Hepatocyte (in vitro differentiated cells): ENCODE measurements at regions not wholly inside any gene's neighbourhood (a gene's known extent, or its start where the extent isn't known, plus 50 kb on each side); places are given as distances from the start of the nearest gene placed in this dataset.

Experiments
- CTCF ChIP-seq: fragments of 200-600 bp; sonication (generic); IDR thresholded peaks from 2 replicates; pipeline ENCODE4 v1.5.1; 2016; ENCODE audit warnings: antibody characterized with exemption, mild to moderate bottlenecking; ENCODE audit not compliant: poor library complexity
- EZH2 ChIP-seq: fragments of 200-600 bp; sonication (generic); IDR thresholded peaks from 2 replicates; pipeline ENCODE4 v1.6.1; 2016; ENCODE audit warnings: antibody characterized with exemption, mild to moderate bottlenecking, borderline replicate concordance
- EZH2phosphoT487 ChIP-seq: fragments of 200-600 bp; sonication (generic); IDR thresholded peaks from one replicate; pipeline ENCODE4 v1.6.1; 2018; ENCODE audit warnings: antibody characterized with exemption, mild to moderate bottlenecking, low read depth, moderate library complexity; ENCODE audit not compliant: unreplicated experiment, severe bottlenecking

GRCh38 chr6:22206106-22206505 lies 90.7 kb downstream of the PRL start:
- TF ChIP-seq CTCF (no peak), EZH2 (no peak), EZH2phosphoT487 (no peak)
